Naive thymus-derived CD8-positive, alpha-beta T cell (primary cell): ENCODE measurements at regions not wholly inside any gene's neighbourhood (a gene's known extent, or its start where the extent isn't known, plus 50 kb on each side); places are given as distances from the start of the nearest gene placed in this dataset.
A peak's percentile ranks its signal among the peaks of the same experiment; 100 is the strongest.

Source experiments
- ATAC-seq, 2 donors: fragments of 150-1000 bp; cut with Tn5 transposase in 1 of 2; sonication (Bioruptor Pico), chemical (Tn5 transposase) in 1 of 2; 1 replicate in 1 of 2; 2 replicates in 1 of 2; pipeline ENCODE4 v1.10.0; 2021; ENCODE audit warnings: mild to moderate bottlenecking in 2 of 2, moderate library complexity in 2 of 2
- POLR2A ChIA-PET: fragments of 350-600 bp; sonication (Branson Sonifier 250); formaldehyde crosslinking; loops from one replicate; lab custom pipeline; 2021; ENCODE audit warnings: antibody characterized with exemption; lab: Charles Lee
- DNase-seq, 10 donors: peaks; one replicate each; pipeline versions ENCODE4 v3.0.0 to v3.0.0-alpha.2; 2020 to 2022
- H3K27ac Mint-ChIP-seq, 10 donors: one replicate each; pipeline ENCODE4 v1.8.0; 2020 to 2022; ENCODE audit warnings: mild to moderate bottlenecking in 10 of 10, mixed read lengths in 10 of 10, moderate library complexity in 4 of 10, inconsistent platforms in 1 of 10
- H3K27me3 Mint-ChIP-seq, 5 donors: one replicate each; pipeline ENCODE4 v1.8.0; 2021 to 2022; ENCODE audit warnings: mixed read lengths in 5 of 5
- H3K36me3 Mint-ChIP-seq, 3 donors: one replicate each; pipeline ENCODE4 v1.8.0; 2020 to 2022; ENCODE audit warnings: mixed read lengths in 3 of 3, mild to moderate bottlenecking in 2 of 3, inconsistent platforms in 1 of 3
- H3K4me1 Mint-ChIP-seq, 4 donors: one replicate each; pipeline ENCODE4 v1.8.0; 2021 to 2022; ENCODE audit warnings: mixed read lengths in 4 of 4
- H3K4me3 Mint-ChIP-seq, 10 donors: one replicate each; pipeline ENCODE4 v1.8.0; 2020 to 2022; ENCODE audit warnings: mild to moderate bottlenecking in 10 of 10, mixed read lengths in 10 of 10, moderate library complexity in 6 of 10, inconsistent platforms in 1 of 10
- H3K9me3 Mint-ChIP-seq, 9 donors: one replicate each; pipeline ENCODE4 v1.8.0; 2020 to 2022; ENCODE audit warnings: mixed read lengths in 9 of 9, mild to moderate bottlenecking in 3 of 9, inconsistent platforms in 1 of 9, moderate library complexity in 1 of 9

DNA sequence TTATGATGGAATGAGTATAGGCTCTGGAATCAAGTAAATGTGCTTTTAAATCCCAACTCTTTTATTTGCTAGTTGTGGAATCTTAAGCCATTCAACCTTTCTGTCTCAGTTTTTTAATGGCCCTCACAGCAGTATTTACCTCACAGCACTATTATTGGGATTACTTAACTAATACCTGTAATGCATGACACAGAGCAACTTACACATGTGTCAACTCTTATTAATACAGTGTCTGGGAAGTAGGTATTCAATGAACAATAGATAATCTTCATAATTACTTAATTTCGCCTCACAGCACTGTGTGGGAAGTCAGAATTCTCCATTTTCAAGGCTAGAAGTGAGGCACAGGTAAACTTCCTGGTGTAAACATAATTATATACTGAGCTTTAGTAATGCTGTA is 149.7 kb upstream of the NUDT6 start:
- H3K36me3 Mint-ChIP-seq: peaks cover 0 to 22% (median 15%) of the 10 kb centered on the region in 3 donors
- POLR2A ChIA-PET: no interaction called here
- ATAC-seq: no peak
- H3K9me3 Mint-ChIP-seq: peaks cover 0 to 3% (median 0%) of the 10 kb centered on the region in 9 donors
- DNase-seq: no peak
- H3K27me3 Mint-ChIP-seq: no peaks in the 10 kb centered on the region
- no peaks in the 10 kb centered on the region for H3K4me1 Mint-ChIP-seq
- H3K27ac Mint-ChIP-seq: no peak overlapping the region
- H3K4me3 Mint-ChIP-seq: no peak overlapping the region

GRCh38 chr4:123073650-123074049 is 151.3 kb upstream of the NUDT6 start:
- POLR2A ChIA-PET: no interaction called here
- Mint-ChIP-seq H3K27ac (no peak overlapping the region), H3K4me3 (no peak overlapping the region), H3K27me3 (no peaks in the 10 kb centered on the region), H3K36me3 (peaks cover 0 to 30% (median 13%) of the 10 kb centered on the region in 3 donors), H3K9me3 (peaks cover 0 to 3% (median 0%) of the 10 kb centered on the region in 9 donors), H3K4me1 (no peaks in the 10 kb centered on the region)
- no peak for ATAC-seq
- DNase-seq: no peak

DNA sequence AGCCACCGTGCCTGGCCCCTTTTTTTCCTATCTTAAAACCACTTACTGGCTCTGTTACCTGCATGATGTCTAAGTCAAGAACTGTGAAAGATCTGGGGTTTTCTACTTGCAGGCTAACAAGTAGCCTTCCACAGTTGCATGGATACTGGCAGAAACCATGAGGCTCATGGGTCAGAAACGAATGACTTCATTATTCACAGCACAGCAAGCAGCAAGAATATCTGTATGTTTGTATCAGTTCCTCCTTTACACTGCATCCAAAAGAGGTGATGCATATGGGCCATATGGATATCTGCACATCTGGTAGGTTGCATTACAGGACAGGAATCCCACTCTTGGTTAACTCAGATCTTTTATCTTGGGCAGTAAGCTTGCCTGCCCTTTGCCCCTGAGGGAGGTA is 154.9 kb upstream of the NUDT6 start:
- Mint-ChIP-seq H3K9me3 (peaks cover 0 to 13% (median 0%) of the 10 kb centered on the region in 9 donors), H3K4me1 (peaks cover 0 to under 1% (median 0%) of the 10 kb centered on the region in 4 donors), H3K27me3 (no peaks in the 10 kb centered on the region), H3K27ac (no peak overlapping the region), H3K4me3 (no peak overlapping the region), H3K36me3 (peaks cover 12 to 46% (median 33%) of the 10 kb centered on the region in 3 donors)
- no peak for DNase-seq
- POLR2A ChIA-PET: no interaction called here
- ATAC-seq: no peak

- peaks cover 0 to 13% (median 2%) of the 10 kb centered on the region in 4 donors for H3K4me1 Mint-ChIP-seq
- peaks cover 23 to 58% (median 54%) of the 10 kb centered on the region in 3 donors for H3K36me3 Mint-ChIP-seq
- POLR2A ChIA-PET: no interaction called here
- no peak overlapping the region for H3K4me3 Mint-ChIP-seq
- no peaks in the 10 kb centered on the region for H3K27me3 Mint-ChIP-seq
- peaks cover 0 to 20% (median 0%) of the 10 kb centered on the region in 9 donors for H3K9me3 Mint-ChIP-seq
- ATAC-seq: no peak
- no peak overlapping the region for H3K27ac Mint-ChIP-seq
- DNase-seq: no peak
Observed at GRCh38 chr4:123081971-123082370, 159.6 kb upstream of the NUDT6 start.

GRCh38 chr4:123083646-123084045 is 161.2 kb upstream of the NUDT6 start:
- ATAC-seq: no peak
- peaks cover 36 to 66% (median 59%) of the 10 kb centered on the region in 3 donors for H3K36me3 Mint-ChIP-seq
- POLR2A ChIA-PET: no interaction called here

GRCh38 chr4:123088501-123088900 is 166.1 kb upstream of the NUDT6 start:
- H3K27ac Mint-ChIP-seq: no peak overlapping the region
- POLR2A ChIA-PET: no interaction called here
- ATAC-seq (no peak), DNase-seq (no peak)
- peaks cover 36 to 69% (median 59%) of the 10 kb centered on the region in 3 donors for H3K36me3 Mint-ChIP-seq
- no peaks in the 10 kb centered on the region for H3K27me3 Mint-ChIP-seq
- peaks cover 0 to 10% (median 2%) of the 10 kb centered on the region in 9 donors for H3K9me3 Mint-ChIP-seq
- H3K4me1 Mint-ChIP-seq: peaks cover 2 to 11% (median 4%) of the 10 kb centered on the region in 4 donors
- H3K4me3 Mint-ChIP-seq: no peak overlapping the region

More at GRCh38 chr4:123083646-123084045, 161.2 kb upstream of the NUDT6 start:
- Mint-ChIP-seq H3K4me3 (peak overlapping the region in 1 of 10 donors; percentile 26), H3K27me3 (no peaks in the 10 kb centered on the region), H3K9me3 (peaks cover 0 to 20% (median 2%) of the 10 kb centered on the region in 9 donors), H3K4me1 (peaks cover 2 to 16% (median 3%) of the 10 kb centered on the region in 4 donors), H3K27ac (no peak overlapping the region)
- DNase-seq: no peak

DNA sequence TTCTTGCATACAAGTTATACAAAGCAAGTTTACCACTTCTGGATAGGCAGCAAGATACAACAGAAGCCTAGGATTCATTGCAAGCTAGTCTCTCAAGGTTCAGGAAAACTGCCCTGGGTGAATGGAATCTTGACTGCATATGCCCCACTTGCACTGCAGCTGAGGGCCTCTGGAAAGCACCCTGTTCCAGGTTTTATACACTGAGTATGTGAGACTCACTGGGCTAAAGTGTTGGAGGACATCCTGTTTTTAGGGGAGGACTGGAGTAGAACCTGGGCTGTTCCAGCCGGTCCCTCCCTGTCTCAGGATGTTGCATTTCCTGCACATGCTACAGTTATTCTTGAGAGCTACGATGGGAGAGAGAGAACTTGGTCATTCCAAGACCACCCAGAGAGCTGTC is 168.5 kb upstream of the NUDT6 start:
- peaks cover 0 to 5% (median 3%) of the 10 kb centered on the region in 4 donors for H3K4me1 Mint-ChIP-seq
- peaks cover 36 to 67% (median 48%) of the 10 kb centered on the region in 3 donors for H3K36me3 Mint-ChIP-seq
- no peak overlapping the region for H3K27ac Mint-ChIP-seq

DNA sequence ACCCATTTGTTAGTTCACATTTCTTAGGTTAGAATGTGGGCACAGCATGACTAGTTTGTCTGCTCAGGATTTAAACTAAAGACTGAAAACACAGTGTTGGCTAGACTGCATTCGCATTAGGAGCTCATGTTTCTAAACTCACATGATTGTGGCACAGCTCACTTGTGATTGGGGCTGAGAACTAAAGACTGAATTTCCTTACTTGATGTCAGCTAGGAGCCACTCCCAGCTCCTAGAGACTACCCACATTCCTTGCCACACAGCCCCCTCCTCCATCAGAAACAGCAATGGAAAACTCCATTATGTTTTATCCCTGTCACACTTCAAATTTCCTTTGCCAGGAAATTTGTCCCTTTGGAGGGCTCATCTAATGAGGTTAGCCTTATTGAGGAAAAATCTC is 170.2 kb upstream of the NUDT6 start:
- POLR2A ChIA-PET: no interaction called here
- Mint-ChIP-seq H3K4me1 (peaks cover 0 to 5% (median 3%) of the 10 kb centered on the region in 4 donors), H3K9me3 (peaks cover 0 to 4% (median 0%) of the 10 kb centered on the region in 9 donors), H3K36me3 (peaks cover 20 to 59% (median 32%) of the 10 kb centered on the region in 3 donors), H3K27me3 (no peaks in the 10 kb centered on the region), H3K27ac (no peak overlapping the region), H3K4me3 (no peak overlapping the region)
- no peak for ATAC-seq
- DNase-seq: no peak

More for the DNA sequence above, 168.5 kb upstream of the NUDT6 start:
- no peak overlapping the region for H3K4me3 Mint-ChIP-seq
- DNase-seq (no peak), ATAC-seq (no peak)
- peaks cover 0 to 10% (median 2%) of the 10 kb centered on the region in 9 donors for H3K9me3 Mint-ChIP-seq
- POLR2A ChIA-PET: no interaction called here
- H3K27me3 Mint-ChIP-seq: no peaks in the 10 kb centered on the region

DNA sequence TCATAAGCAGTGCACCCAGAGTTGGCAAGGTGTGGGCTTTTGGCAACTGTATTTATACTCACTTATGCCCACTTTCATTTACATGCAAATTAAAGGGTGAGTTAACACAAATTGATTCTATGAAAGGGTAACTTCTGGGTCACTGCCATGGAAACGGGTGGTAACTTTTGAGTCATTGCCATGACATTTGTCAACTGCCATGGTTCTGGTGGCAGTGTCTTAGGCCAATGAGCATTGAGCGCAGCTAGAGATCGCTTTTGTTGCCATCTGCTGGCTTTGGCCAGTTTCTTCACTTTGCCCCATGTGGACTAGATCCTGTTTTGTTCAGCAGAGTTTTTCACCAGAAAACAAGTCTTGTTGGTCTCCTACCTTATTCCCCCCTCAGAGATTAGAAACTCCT is 170.8 kb upstream of the NUDT6 start:
- Mint-ChIP-seq H3K4me1 (peaks cover 0 to 5% (median 3%) of the 10 kb centered on the region in 4 donors), H3K36me3 (peaks cover 13 to 53% (median 26%) of the 10 kb centered on the region in 3 donors), H3K4me3 (no peak overlapping the region), H3K27me3 (no peaks in the 10 kb centered on the region), H3K9me3 (peaks cover 0 to 4% (median 0%) of the 10 kb centered on the region in 9 donors), H3K27ac (no peak overlapping the region)
- POLR2A ChIA-PET: no interaction called here
- no peak for ATAC-seq
- no peak for DNase-seq

DNA sequence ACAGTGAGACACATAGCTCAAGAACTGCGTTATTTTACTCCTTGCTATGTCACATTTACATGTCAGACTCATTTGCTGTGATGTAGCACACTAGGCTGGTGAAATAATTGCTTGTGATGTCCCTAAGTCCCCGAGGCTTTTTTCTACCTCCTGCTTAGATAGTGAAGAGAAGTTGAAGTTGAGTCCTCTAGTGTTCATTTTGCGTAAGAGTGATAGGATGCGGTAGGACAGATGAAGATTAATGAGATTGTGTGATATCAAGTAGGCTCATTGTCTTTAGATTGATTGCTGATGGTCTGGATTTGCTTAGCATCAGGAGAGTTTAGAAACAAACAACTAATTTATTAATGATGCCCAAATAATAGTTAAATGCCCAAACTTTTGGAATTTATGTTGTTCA is 173.6 kb upstream of the NUDT6 start:
- Mint-ChIP-seq H3K27ac (peak overlapping the region in 1 of 10 donors; percentile 3), H3K36me3 (peaks cover 4 to 50% (median 15%) of the 10 kb centered on the region in 3 donors), H3K4me3 (no peak overlapping the region), H3K4me1 (no peaks in the 10 kb centered on the region), H3K9me3 (peaks cover 0 to 2% (median 0%) of the 10 kb centered on the region in 9 donors), H3K27me3 (no peaks in the 10 kb centered on the region)
- DNase-seq (no peak), ATAC-seq (no peak)
- POLR2A ChIA-PET: no interaction called here

DNA sequence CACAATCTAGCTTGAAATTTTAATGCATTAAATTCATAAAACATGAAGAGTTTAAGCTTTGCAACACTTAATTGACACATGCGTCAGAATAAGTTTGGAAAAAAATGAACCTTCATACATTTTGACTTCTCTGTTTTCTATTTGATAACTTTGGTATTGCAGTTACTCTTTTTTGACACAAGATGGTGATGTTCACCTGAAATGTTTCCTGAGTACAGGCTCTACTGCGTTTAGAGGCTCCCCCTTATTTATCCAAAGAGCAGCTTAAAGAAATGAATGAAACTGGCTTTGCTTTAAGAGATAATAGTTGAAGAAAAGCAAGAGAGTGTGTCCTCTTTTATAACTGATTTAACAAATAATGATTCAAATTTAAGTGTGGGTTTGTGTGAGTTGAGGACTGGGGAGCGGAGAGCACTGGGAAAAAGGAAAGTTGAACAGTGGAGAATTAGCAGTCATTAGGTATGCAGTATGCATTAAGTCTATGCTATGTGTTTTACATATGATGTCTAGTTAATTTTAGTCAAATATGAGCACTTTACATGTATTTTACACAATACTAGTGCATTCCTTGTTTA is 180.6 kb upstream of the NUDT6 start:
- ATAC-seq: peak in 1 of 2 donors; percentile 36
- DNase-seq: peak in 3 of 10 donors; percentile 5 to 28 (median 5)
- peaks cover 0 to 2% (median 0%) of the 10 kb centered on the region in 4 donors for H3K4me1 Mint-ChIP-seq
- peaks cover 0 to 20% (median 4%) of the 10 kb centered on the region in 3 donors for H3K36me3 Mint-ChIP-seq
- no peak overlapping the region for H3K4me3 Mint-ChIP-seq
- POLR2A ChIA-PET: no interaction called here
- H3K27ac Mint-ChIP-seq: peak overlapping the region in 1 of 10 donors; percentile 4
- no peaks in the 10 kb centered on the region for H3K9me3 Mint-ChIP-seq
- no peaks in the 10 kb centered on the region for H3K27me3 Mint-ChIP-seq

- POLR2A ChIA-PET: no interaction called here
- no peaks in the 10 kb centered on the region for H3K27me3 Mint-ChIP-seq
- ATAC-seq: no peak
Observed at GRCh38 chr4:123104310-123105025, 182.1 kb upstream of the NUDT6 start.

DNA sequence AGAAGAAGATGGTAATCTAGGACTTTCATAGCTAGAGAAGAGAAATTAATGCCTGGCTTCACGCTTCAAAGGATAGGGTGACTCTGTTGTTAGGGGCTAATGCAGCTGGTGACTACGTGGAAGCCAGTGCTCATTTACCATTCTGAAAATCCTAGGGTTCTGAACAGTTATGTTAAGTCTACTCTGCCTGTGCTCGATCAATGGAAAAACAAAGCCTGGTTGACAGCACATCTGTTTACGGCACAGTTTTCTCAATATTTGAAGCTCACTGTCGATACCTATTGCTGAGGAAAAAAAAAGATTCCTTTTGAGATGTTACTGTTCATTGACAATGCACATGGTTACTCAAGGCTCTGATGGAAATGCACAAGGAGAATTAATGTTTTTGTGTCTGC is 182.6 kb upstream of the NUDT6 start:
- ATAC-seq (no peak), DNase-seq (no peak)
- Mint-ChIP-seq H3K27ac (no peak overlapping the region), H3K36me3 (peaks cover 0 to 16% (median 5%) of the 10 kb centered on the region in 3 donors), H3K4me1 (peaks cover 0 to 2% (median 0%) of the 10 kb centered on the region in 4 donors), H3K9me3 (no peaks in the 10 kb centered on the region), H3K27me3 (no peaks in the 10 kb centered on the region), H3K4me3 (no peak overlapping the region)
- POLR2A ChIA-PET: no interaction called here

More at GRCh38 chr4:123104310-123105025, 182.1 kb upstream of the NUDT6 start:
- no peak overlapping the region for H3K4me3 Mint-ChIP-seq
- peaks cover 0 to 16% (median 5%) of the 10 kb centered on the region in 3 donors for H3K36me3 Mint-ChIP-seq
- H3K4me1 Mint-ChIP-seq: peaks cover 0 to 2% (median 0%) of the 10 kb centered on the region in 4 donors
- DNase-seq: no peak
- H3K27ac Mint-ChIP-seq: no peak overlapping the region
- no peaks in the 10 kb centered on the region for H3K9me3 Mint-ChIP-seq
